Fibroblast of villous mesenchyme (primary cell): ENCODE measurements at regions not wholly inside any gene's neighbourhood (a gene's known extent, or its start where the extent isn't known, plus 50 kb on each side); places are given as distances from the start of the nearest gene placed in this dataset.

ENCODE experiments used
- DNase-seq: peaks from one replicate; pipeline ENCODE4 v3.0.0-alpha.2; 2010; ENCODE audit warnings: low read depth
- H3K4me3 ChIP-seq: 2 replicates; pipeline ENCODE4 v1.5.1; 2011; ENCODE audit warnings: low read depth, mild to moderate bottlenecking, low read length
- TF ChIP-seq, protein P1 (sequence below): IDR thresholded peaks from 2 replicates; pipeline ENCODE4 v1.5.1; 2012; ENCODE audit warnings: low read depth, mild to moderate bottlenecking, low read length; ENCODE audit not compliant: insufficient read depth

DNA sequence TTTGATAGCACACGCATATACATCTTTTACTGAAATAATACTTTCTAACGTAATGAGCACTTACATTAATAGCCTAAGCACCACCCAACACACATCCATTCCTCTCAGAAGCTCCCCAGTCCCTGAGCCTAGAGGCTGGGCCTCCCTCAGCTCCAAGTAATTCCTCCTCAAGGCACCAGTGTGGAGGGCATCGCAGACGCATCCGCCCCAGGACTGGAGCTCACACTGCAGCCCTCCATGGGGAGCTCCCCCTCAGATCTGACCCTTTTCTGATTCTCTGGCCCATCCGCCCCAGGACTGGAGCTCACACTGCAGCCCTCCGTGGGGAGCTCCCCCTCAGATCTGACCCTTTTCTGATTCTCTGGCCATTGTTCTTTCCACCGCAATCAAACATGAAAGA is 60.4 kb upstream of the SNTG2 start:
- no peak for DNase-seq
- TF ChIP-seq, protein P1, sequence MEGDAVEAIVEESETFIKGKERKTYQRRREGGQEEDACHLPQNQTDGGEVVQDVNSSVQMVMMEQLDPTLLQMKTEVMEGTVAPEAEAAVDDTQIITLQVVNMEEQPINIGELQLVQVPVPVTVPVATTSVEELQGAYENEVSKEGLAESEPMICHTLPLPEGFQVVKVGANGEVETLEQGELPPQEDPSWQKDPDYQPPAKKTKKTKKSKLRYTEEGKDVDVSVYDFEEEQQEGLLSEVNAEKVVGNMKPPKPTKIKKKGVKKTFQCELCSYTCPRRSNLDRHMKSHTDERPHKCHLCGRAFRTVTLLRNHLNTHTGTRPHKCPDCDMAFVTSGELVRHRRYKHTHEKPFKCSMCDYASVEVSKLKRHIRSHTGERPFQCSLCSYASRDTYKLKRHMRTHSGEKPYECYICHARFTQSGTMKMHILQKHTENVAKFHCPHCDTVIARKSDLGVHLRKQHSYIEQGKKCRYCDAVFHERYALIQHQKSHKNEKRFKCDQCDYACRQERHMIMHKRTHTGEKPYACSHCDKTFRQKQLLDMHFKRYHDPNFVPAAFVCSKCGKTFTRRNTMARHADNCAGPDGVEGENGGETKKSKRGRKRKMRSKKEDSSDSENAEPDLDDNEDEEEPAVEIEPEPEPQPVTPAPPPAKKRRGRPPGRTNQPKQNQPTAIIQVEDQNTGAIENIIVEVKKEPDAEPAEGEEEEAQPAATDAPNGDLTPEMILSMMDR, result no peak
- no peak overlapping the region for H3K4me3 ChIP-seq

DNA sequence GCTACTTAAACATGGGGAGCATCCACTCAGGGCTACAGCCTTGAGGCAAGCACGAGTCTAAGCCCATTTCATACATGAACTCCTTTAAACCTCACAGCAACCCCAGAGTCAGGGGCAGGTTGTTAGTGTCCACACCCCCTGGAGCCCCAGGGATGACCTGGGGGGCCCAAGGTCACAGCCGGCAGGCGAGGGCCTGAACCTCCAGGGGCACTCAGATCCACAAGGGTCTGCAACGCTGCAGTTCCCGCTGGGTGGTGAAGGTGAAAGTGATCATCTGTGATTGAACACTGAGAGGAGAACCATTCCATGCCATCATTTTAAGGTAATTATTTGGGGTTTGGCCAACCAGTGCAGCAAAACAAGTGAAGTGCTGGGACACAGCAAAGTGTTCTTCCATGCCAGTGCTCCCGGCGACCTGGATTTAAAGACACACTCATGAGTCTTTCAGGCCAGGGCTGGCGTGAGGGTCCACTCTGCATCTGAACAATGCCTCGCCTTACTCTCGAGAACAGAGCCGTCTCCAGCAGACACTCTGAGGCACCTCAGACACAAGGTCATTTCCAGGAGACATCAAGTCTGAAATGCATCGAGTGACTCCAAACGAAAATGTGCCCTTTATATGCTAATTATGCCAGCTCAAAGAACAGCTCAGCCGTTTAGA is 61.6 kb upstream of the SNTG2 start:
- DNase-seq, result no peak
- H3K4me3 ChIP-seq, result no peak overlapping the region
- TF ChIP-seq, protein P1, result no peak

DNA sequence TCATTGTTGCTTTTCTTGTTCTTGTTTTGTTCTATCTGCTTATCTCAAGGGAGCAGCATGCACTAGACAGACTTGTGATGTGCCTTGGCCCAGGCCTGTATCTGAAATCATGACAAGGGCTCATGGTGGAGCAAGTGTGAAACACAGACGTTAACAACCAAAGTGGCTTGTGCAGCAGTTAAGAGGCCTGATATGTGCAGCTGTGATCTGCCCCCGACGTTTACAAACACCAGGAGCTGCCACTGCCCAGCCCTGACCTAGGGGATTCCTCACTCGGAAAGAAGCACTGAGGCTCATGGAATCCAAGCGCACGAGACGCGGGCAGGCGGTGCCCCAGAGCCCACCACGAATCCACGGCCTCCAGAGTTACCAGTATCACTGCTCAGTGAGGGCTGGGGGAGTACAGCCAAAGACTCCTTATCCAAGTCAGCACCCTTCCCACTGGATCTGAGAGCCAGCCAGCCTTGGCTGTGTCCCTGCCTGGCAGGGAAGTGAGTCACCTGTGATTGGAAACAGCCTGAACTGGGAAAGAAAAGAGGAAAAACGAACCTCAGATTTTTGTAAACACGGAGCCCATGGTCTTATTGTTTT is 62.3 kb upstream of the SNTG2 start:
- H3K4me3 ChIP-seq, result no peak overlapping the region
- no peak for DNase-seq
- TF ChIP-seq, protein P1, result no peak

DNA sequence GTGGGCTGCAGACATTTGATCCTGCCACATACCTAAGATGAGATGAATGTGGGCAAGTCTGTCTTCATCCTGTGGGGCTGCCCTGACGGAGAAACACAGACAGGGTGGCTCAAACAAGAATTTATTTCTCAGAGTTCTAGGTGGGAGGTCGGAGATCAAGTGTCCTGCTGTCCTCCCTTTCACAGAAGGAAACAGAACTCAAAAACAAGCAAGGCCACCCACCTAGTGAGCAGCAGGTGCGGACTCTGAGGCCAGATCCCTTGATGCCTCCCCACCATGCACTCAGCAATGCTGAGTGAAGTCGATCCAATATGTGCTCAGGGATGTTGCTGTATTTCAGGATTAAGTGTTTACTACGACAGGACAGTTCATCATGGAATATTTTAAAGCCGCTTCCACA is 63.0 kb upstream of the SNTG2 start:
- TF ChIP-seq, protein P1, result no peak
- DNase-seq, result no peak
- no peak overlapping the region for H3K4me3 ChIP-seq

DNA sequence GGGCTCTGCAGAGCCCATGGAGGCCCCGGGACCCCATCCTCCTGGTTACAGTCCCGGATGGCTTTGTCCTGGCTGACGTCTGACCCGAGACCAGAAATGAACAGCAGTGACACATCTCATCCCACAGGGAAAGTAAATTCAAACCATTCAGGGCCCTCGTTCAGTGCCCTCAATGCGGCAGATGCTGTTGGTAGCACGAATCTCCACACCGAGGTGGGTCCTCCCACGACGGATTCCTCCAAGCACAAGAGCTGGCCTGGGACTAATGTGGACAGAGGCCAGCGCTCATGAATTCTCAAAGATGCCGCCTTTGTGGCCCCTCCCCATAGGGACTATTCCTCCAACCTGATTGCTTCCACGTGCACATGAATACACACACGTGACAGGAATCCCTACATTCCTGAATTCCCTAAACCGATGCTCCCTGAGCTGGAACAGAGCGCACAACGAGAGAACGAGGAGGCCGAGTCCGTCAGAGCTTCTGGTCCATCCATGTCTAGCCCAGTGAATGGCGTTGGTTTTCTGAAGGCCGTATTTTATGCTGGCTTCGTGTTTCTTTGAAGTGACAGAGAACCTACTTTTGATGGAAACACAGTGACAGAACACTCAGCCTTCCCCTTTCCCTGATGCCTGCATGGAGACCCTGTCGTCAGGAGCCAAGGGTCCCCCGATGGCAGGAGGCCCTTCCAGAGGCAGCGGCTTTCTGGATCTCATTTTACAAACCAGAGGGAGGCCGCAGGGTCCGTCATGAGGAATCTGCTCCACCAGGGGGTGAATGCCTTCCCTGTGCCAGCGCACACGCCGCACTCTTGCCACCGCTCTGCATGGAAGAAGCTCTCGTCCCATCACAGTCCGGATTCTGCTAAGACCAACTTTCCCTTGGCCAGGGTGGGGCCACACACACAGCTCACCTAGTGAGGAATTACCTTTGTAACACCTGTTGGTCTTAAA is 64.3 kb upstream of the SNTG2 start:
- DNase-seq, result no peak
- TF ChIP-seq, protein P1, result no peak

DNA sequence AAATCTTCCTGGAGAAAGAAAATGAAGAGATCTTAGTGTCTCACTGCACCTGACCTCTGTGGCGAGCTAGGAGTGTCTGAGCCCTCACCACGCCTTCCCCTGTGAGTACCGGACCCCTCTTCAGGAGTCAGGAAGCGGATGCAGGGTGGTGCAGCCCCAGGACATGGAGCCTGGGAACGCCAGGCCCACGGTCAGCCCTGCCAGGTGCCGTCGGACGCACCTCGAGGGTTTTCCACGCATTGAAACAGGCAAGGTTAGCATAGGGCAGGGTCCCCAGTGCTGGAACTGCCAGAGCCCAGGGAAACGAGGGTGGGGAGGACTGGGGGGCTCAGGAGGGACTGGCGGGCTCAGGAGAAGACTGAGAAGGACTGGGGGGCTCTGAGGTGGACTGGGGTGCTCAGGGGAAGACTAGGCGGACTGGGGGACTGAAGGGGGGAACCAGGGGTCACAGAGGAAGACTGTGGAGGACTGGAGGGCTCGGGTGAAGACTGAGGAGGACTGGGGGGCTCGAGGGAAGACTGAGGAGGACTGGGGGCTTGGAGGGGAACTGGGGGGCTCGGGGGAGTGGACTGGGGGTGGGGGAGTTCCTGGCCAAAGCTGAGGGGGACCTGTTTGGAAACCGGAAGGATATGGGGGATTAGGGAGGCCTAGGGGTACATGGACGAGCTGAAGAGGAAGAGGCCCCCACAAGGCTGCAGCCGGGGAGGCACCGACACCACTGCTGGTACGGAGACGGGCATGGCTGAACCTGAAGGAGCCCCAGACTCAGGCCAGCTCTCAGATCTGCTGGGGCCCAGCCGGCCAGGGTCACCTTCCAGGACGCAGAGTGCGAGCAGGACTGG is 65.2 kb upstream of the SNTG2 start:
- TF ChIP-seq, protein P1, result no peak
- DNase-seq, result no peak
- H3K4me3 ChIP-seq, result no peak overlapping the region

More for the DNA sequence above, 64.3 kb upstream of the SNTG2 start:
- no peak overlapping the region for H3K4me3 ChIP-seq
